K562 (cell line): ENCODE measurements at regions not wholly inside any gene's neighbourhood (a gene's known extent, or its start where the extent isn't known, plus 50 kb on each side); places are given as distances from the start of the nearest gene placed in this dataset.

ENCODE experiments used
- ATAC-seq: fragments of 200-7000 bp; cut with Tn5 transposase; 3 replicates; pipeline ENCODE4 v1.9.1; 2020; ENCODE audit warnings: moderate library complexity
- BruUV-seq: library from RNA; stranded (reverse); fragments of 400-500 nt; replicated peaks from 2 replicates; lab custom pipeline; 2021; lab: Mats Ljungman, UMichigan
- CTCF ChIA-PET: fragments of 300-600 bp; formaldehyde crosslinking; extraction: SDS; loops from one replicate; lab custom pipeline; 2021; ENCODE audit warnings: low intra/inter-chr PET ratio; lab: Yijun Ruan, JAX
- POLR2A ChIA-PET: fragments of 300-600, 350-650 bp; sonication (Branson Sonifier 250); formaldehyde crosslinking; extraction: SDS; loops from one replicate; lab custom pipeline; 2021; ENCODE audit warnings: antibody characterized with exemption, inconsistent platforms; lab: Yijun Ruan, JAX
- DNase-seq, 4 experiments: peaks; one replicate each; pipeline versions ENCODE4 v3.0.0 to v3.0.0-alpha.2; 2011 to 2018; ENCODE audit warnings: low spot score in 3 of 4, mixed read lengths in 3 of 4; ENCODE audit errors: extremely low read depth in 1 of 4
- FAIRE-seq: peaks from 2 replicates; lab custom pipeline; 2011; peaks lifted over from hg19 to GRCh38; lab: Jason Lieb, UNC
- H2AFZ ChIP-seq: 2 replicates; pipeline ENCODE4 v1.6.0; 2011; ENCODE audit warnings: low read depth, low read length, control low read depth, inconsistent platforms
- H3K27ac ChIP-seq: fragments of 200-600 bp; 3 replicates; pipeline ENCODE4 v1.8.0; 2011; ENCODE audit warnings: low read depth, mild to moderate bottlenecking, control low read depth, inconsistent platforms, low read length, moderate library complexity, mixed read lengths; ENCODE audit errors: extremely low read depth
- H3K27me3 ChIP-seq, 2 experiments: fragments of 300-600 bp in 1 of 2; 2 replicates in 1 of 2; 3 replicates in 1 of 2; pipeline versions ENCODE4 v1.6.0 to v1.8.0; 2011; ENCODE audit warnings: inconsistent platforms in 2 of 2, low read length in 2 of 2, mild to moderate bottlenecking in 1 of 2, mixed read lengths in 1 of 2, moderate library complexity in 1 of 2; ENCODE audit not compliant: control insufficient read depth in 2 of 2, insufficient read depth in 2 of 2
- H3K36me3 ChIP-seq: fragments of 300-600 bp; 3 replicates; pipeline ENCODE4 v1.8.0; 2011; ENCODE audit warnings: mild to moderate bottlenecking, low read length, inconsistent platforms; ENCODE audit not compliant: control insufficient read depth, insufficient read depth
- H3K4me1 ChIP-seq, 2 experiments: fragments of 200-600 bp in 1 of 2; replicated peaks in 1 of 2; 2 replicates in 1 of 2; 3 replicates in 1 of 2; pipeline versions ENCODE4 v1.5.1 to v1.8.0; 2011; ENCODE audit warnings: inconsistent platforms in 2 of 2, low read length in 2 of 2, mild to moderate bottlenecking in 1 of 2, mixed read lengths in 1 of 2, moderate library complexity in 1 of 2; ENCODE audit not compliant: control insufficient read depth in 2 of 2, insufficient read depth in 2 of 2
- H3K4me2 ChIP-seq: 2 replicates; pipeline ENCODE4 v1.6.1; 2011; ENCODE audit warnings: low read length, control low read depth, inconsistent platforms, mixed read lengths; ENCODE audit not compliant: insufficient read depth
- H3K4me3 ChIP-seq: fragments of 200-600 bp; sonication (generic), shearing (Covaris generic); 2 replicates; pipeline ENCODE4 v1.5.1; 2016; ENCODE audit warnings: control low read depth, inconsistent platforms
- H3K79me2 ChIP-seq: fragments of 200-600 bp; 3 replicates; pipeline ENCODE4 v1.8.0; 2011; ENCODE audit warnings: low read length, inconsistent platforms; ENCODE audit not compliant: control insufficient read depth, insufficient read depth
- H3K9ac ChIP-seq, 2 experiments: 2 replicates each; pipeline versions ENCODE4 v1.6.0 to v1.6.1; 2011; ENCODE audit warnings: low read depth in 2 of 2, low read length in 2 of 2, control low read depth in 1 of 2, inconsistent platforms in 1 of 2, mild to moderate bottlenecking in 1 of 2, mixed read lengths in 1 of 2; ENCODE audit not compliant: insufficient read depth in 1 of 2
- H3K9me1 ChIP-seq: one replicate; pipeline ENCODE4 v1.6.0; 2011; ENCODE audit warnings: inconsistent platforms, mild to moderate bottlenecking, low read length, moderate library complexity; ENCODE audit not compliant: control insufficient read depth, insufficient read depth
- H3K9me3 ChIP-seq: replicated peaks from 2 replicates; pipeline ENCODE4 v1.5.1; 2011; ENCODE audit warnings: low read depth, low read length, inconsistent platforms; ENCODE audit not compliant: control insufficient read depth, insufficient read depth
- H4K20me1 ChIP-seq: replicated peaks from 2 replicates; pipeline ENCODE4 v1.6.1; 2011; ENCODE audit warnings: low read length, inconsistent platforms, mixed read lengths; ENCODE audit not compliant: control insufficient read depth, insufficient read depth
- BCOR ChIP-seq: fragments of 450-650 bp; IDR thresholded peaks from 2 replicates; pipeline ENCODE4 v1.6.1; 2016
- ELF1 ChIP-seq: fragments of 200-800 bp; sonication (Bioruptor generic); IDR thresholded peaks from 2 replicates; pipeline ENCODE4 v1.6.1; 2016; ENCODE audit warnings: missing genetic modification characterization, missing compliant biosample characterization
- GATAD2A ChIP-seq: fragments of 450-650 bp; IDR thresholded peaks from 2 replicates; pipeline ENCODE4 v1.6.1; 2017
- MIER1 ChIP-seq: fragments of 450-650 bp; IDR thresholded peaks from 2 replicates; pipeline ENCODE4 v1.6.1; 2016; ENCODE audit warnings: antibody characterized with exemption, mild to moderate bottlenecking, low read depth
- SP1 ChIP-seq: sonication (generic); formaldehyde crosslinking; IDR thresholded peaks from 2 replicates; pipeline ENCODE4 v1.8.1; 2022; ENCODE audit warnings: mild to moderate bottlenecking, missing genetic modification reagents
- ZBTB40 ChIP-seq, 2 experiments: fragments of 450-650 bp in 1 of 2; sonication (generic) in 1 of 2; formaldehyde crosslinking in 1 of 2; IDR thresholded peaks; 2 replicates each; pipeline versions ENCODE4 v1.7.1 to v1.9.0; 2016 to 2022; ENCODE audit warnings: inconsistent platforms in 1 of 2, mild to moderate bottlenecking in 1 of 2, missing genetic modification reagents in 1 of 2
- WGBS: fragments of 100-300 bp; shearing (Covaris generic); methylation state at CpG from one replicate; pipeline ENCODE4 v1.1.6; 2016; ENCODE audit warnings: low coverage, mixed read lengths; ENCODE audit not compliant: insufficient coverage; ENCODE audit errors: missing lambda C conversion rate; 5-methylcytosine and 5-hydroxymethylcytosine counted together
- in situ Hi-C: fragments of 300-500 bp; cut with MboI; formaldehyde crosslinking; loops from 4 replicates; pipeline ENCODE4 v1.15.0; 2018; ENCODE audit warnings: inconsistent platforms, mixed read lengths
- intact Hi-C: fragments of 100-400 bp; cut with micrococcal nuclease; formaldehyde crosslinking; loops from 2 replicates; pipeline ENCODE4 v1.14.2; 2022

- TF ChIP-seq ELF1 (tag) = no peak
- no peak for TF ChIP-seq ZBTB40 (IDR thresholded peaks at IDR 0.05)
- no peak for TF ChIP-seq ZBTB40 (CRISPR knock-in tag; IDR thresholded peaks at IDR 0.05)
- no peak for TF ChIP-seq MIER1
- no peak for TF ChIP-seq GATAD2A
- TF ChIP-seq BCOR = no peak
- TF ChIP-seq SP1 (CRISPR knock-in tag) = no peak
- TF ChIP-seq, all 486 proteins: peak for 0
- H3K36me3 ChIP-seq = no peaks in the 10 kb centered on the region
- ATAC-seq (no peak), DNase-seq (no peak), FAIRE-seq (no peak)
- intact Hi-C loops = no loop called here
- no peak overlapping the region for H2AFZ ChIP-seq
- CTCF ChIA-PET = no interaction called here
- H3K79me2 ChIP-seq = no peaks in the 10 kb centered on the region
- no peaks in the 10 kb centered on the region for H4K20me1 ChIP-seq
- H3K4me3 ChIP-seq = no peak overlapping the region
- no peak overlapping the region for H3K9ac ChIP-seq
- H3K9me3 ChIP-seq = no peaks in the 10 kb centered on the region
- no TSS peak for BruUV-seq
- POLR2A ChIA-PET = no interaction called here
- no peaks in the 10 kb centered on the region for H3K27me3 ChIP-seq
- in situ Hi-C loops = no loop called here
- no peak overlapping the region for H3K27ac ChIP-seq
- 0% methylated on average over 5 of the region's 5 CpGs for whole genome bisulfite sequencing
- no peak overlapping the region for H3K4me2 ChIP-seq
- no peaks in the 10 kb centered on the region for H3K9me1 ChIP-seq
- H3K4me1 ChIP-seq = 0 out of 5 replicates have a peak, but pooled peaks cover 0 to 3% of the 10 kb centered on the region in 2 experiments
Observed at GRCh38 chr3:187858041-187858440, 112.8 kb upstream of the BCL6 start.
